ENCODE measurements at regions not wholly inside any gene's neighbourhood (a gene's known extent, or its start where the extent isn't known, plus 50 kb on each side); places are given as distances from the start of the nearest gene placed in this dataset.

DNA sequence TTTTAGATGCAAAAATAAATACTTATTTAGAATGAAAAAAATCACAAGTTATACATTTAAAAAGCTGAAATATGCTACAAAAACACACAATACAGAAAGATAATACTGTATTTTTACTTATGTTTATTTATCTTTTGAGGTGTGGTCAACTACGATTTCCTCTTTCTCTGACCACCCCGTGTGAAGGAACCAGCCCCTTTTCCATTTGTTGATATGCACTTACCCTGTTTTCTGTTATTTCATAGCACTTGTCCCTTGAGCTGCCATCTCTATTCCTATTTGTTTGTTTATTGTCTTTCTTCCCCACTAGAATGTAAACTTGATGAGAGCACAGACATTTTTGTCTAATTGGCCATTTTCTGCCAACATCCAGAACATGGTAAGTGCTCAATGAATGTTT is 460.5 kb upstream of the TRIB2 start:
- no peak overlapping the region for H3K27ac ChIP-seq
- TF ChIP-seq CTCF (IDR thresholded peaks at IDR 0.05) (no peak), ZFX (IDR thresholded peaks at IDR 0.05; ENCODE audit: borderline replicate concordance) (no peak)

DNA sequence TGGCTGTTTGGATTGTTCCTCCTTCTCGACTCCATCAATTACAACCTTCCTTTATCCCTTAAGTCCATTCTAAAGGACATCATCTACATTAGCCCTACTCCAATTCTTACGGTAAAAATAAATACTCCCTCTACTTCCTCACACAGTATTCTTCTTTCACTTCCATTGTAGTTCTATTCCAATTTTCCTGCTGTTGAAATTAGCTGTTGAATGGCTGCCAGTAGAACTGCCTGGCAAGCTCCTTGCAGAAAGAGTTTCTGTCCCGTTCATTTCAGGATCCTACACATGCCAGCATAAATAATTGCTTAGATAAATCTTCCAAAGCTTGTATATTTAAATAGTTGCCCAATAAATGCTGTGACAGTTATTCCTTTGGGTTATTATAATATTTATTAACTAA is 459.3 kb upstream of the TRIB2 start:
- H3K27ac ChIP-seq = no peak overlapping the region
- no peak for TF ChIP-seq CTCF (IDR thresholded peaks at IDR 0.05)
- no peak for TF ChIP-seq ZFX (IDR thresholded peaks at IDR 0.05; ENCODE audit: borderline replicate concordance)

- TF ChIP-seq ZFX (IDR thresholded peaks at IDR 0.05; ENCODE audit: borderline replicate concordance) = no peak
- TF ChIP-seq CTCF (IDR thresholded peaks at IDR 0.05) = no peak
- H3K27ac ChIP-seq = no peak overlapping the region
These were observed 457.2 kb upstream of the TRIB2 start for GRCh38 chr2:12259493-12259892.

DNA sequence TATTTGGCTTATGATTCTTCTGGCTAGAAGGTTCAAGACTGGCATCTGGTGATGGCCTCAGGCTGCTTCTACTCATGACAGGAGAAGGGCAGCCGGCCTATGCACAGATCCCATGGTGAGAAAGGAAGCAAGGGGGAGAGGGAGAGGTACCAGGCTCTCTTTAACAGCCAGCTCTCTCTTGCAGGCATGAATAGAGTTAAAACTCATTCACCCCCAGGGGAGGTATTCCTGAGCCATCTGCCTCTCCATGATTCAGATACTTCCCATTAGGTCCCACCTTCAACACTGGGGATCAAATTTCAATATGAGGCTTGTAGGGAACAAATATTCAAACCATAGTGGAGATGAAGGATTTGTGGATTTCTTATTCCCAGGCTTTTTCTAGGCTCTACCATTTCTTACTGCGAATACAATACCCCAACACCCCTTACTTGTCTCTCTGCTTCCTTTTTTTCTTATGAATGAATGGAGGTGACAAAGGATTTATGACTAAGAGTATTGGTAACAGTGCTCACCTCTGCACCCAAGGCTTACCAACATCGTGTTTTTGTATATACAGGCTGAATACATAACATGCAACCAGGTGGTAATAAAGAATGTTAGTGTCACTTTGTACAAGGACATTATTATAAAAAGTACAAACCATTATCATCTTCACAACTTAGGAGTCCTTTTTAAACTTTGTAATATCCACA is 454.6 kb upstream of the TRIB2 start:
- TF ChIP-seq ZFX (IDR thresholded peaks at IDR 0.05; ENCODE audit: borderline replicate concordance) (no peak), CTCF (IDR thresholded peaks at IDR 0.05) (no peak)
- no peak overlapping the region for H3K27ac ChIP-seq

DNA sequence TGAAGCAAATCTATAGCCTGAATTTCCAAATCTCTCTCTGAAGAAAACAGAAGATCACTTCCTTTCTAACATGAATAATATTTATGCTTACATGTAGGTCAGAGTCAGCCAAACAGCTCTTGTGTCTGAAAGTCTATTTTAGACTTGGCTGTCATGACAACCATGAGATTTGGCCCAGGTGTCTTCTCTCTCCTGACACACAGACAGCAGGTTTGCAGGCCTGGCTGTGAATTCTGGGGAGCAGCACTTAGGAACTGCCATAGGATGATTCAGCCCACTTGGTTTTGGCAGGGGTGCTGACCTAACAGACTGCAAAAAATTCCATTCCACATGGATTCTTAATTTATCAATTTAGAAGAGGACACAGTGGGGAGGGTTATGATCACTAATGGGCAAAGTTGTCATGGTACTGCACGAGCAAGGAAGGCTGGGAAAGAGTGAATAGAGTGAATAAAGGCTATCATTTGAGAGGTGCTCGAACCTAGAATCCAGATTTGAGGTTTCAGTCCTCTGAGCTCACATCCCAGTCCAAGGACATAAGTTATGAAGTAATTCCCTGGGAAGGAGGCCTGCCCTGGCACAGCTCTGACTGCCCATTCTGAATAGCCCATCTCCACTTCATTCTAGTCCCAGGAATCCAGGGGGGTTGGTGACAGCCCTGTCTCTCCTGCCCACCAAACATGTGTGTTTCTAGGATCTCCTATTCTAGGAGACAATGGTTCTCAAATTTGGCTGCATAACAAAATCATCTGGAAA is 453.9 kb upstream of the TRIB2 start:
- TF ChIP-seq ZFX (IDR thresholded peaks at IDR 0.05; ENCODE audit: borderline replicate concordance) (no peak), CTCF (IDR thresholded peaks at IDR 0.05) (no peak)
- H3K27ac ChIP-seq = no peak overlapping the region

DNA sequence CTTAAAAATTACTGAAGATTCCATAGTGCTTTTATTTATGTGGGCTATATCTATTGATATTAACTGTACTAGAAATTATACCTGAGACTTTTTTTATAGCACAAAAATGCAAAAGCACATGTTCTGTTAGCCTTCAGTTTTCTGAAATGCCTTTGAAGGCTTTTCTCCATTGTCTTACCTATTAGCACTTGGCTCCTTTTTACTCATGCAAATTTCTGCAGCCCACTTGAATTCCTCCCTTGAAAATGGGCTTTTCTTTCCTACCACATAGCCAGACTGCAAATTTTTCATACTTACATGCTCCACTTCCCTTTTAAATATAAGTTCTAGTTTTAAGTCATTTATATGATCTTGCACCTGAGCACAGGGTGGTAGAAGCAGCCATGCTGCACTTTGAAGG is 453.0 kb upstream of the TRIB2 start:
- TF ChIP-seq CTCF (IDR thresholded peaks at IDR 0.05) = no peak
- no peak for TF ChIP-seq ZFX (IDR thresholded peaks at IDR 0.05; ENCODE audit: borderline replicate concordance)
- H3K27ac ChIP-seq = no peak overlapping the region

GRCh38 chr2:12264146-12264545 is 452.6 kb upstream of the TRIB2 start:
- TF ChIP-seq ZFX (IDR thresholded peaks at IDR 0.05; ENCODE audit: borderline replicate concordance) (no peak), CTCF (IDR thresholded peaks at IDR 0.05) (no peak)
- no peak overlapping the region for H3K27ac ChIP-seq

All from 22Rv1 (cell line).